HUES6 (cell line): ENCODE measurements at regions not wholly inside any gene's neighbourhood (a gene's known extent, or its start where the extent isn't known, plus 50 kb on each side); places are given as distances from the start of the nearest gene placed in this dataset.

Experiments used
- H3K27ac ChIP-seq: 2 replicates; pipeline ENCODE4 v1.7.0; 2013; ENCODE audit warnings: low read depth, mild to moderate bottlenecking, low read length, inconsistent platforms
- H3K27me3 ChIP-seq: 2 replicates; pipeline ENCODE4 v1.6.1; 2013; ENCODE audit warnings: low read length; ENCODE audit not compliant: control insufficient read depth, insufficient read depth
- H3K36me3 ChIP-seq: 2 replicates; pipeline ENCODE4 v1.6.1; 2013; ENCODE audit warnings: low read length; ENCODE audit not compliant: control insufficient read depth, insufficient read depth
- H3K4me1 ChIP-seq: 2 replicates; pipeline ENCODE4 v1.6.1; 2013; ENCODE audit warnings: low read length; ENCODE audit not compliant: control insufficient read depth, insufficient read depth
- H3K4me3 ChIP-seq: 2 replicates; pipeline ENCODE4 v1.5.1; 2013; ENCODE audit warnings: low read depth, low read length
- H3K9ac ChIP-seq: one replicate; pipeline ENCODE4 v1.6.1; 2013; ENCODE audit warnings: mild to moderate bottlenecking, low read length
- H3K9me3 ChIP-seq: 2 replicates; pipeline ENCODE4 v1.6.1; 2013; ENCODE audit warnings: low read depth, low read length; ENCODE audit not compliant: control insufficient read depth, insufficient read depth

DNA sequence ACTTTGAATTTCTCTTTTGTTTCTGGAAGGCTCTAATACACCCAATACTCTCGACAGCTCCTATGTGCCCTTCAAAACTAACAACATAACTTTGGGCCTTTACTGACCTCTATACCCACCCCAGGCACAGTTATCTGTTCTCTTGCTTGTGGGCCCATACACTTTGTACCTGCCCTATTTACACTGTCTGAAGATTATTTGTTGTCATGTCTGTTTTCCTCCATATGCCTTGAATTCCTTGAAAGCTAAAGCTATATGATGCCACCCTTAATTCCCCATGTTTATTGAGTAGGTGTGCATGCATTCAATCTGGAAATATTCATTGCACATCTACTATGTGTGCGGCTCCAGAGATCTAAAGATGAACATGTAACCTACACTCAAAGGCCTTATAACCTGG, 267.6 kb downstream of the PLPP3 start:
- Histone ChIP-seq H3K9me3 (peaks cover 12% of the 10 kb centered on the region; the same call in 1 of the 2 replicates), H3K9ac (no peak overlapping the region), H3K36me3 (no peaks in the 10 kb centered on the region), H3K27me3 (no peaks in the 10 kb centered on the region), H3K4me1 (no peaks in the 10 kb centered on the region), H3K27ac (no peak overlapping the region), H3K4me3 (no peak overlapping the region)

DNA sequence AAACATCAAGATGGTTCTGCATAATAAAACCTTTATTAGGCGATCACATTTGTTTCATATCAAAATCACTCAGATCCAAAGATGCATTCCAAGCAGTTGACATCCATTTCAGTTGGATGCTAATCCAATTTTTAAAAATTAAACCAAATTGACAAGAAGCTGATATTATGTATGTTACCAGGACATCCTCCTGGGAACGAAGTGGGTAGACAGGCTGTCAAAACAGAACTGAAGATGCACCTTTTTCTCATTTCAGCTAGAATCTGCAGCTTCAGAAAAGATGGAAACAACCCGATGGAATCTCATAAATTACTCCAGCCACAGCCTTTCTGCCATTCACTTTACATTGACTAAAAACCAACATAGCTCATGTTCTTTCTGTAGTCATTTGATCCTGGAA, 268.4 kb downstream of the PLPP3 start:
- H3K27ac ChIP-seq: no peak overlapping the region
- no peaks in the 10 kb centered on the region for H3K27me3 ChIP-seq
- H3K9me3 ChIP-seq: peaks cover 12% of the 10 kb centered on the region; the same call in 1 of the 2 replicates
- no peak overlapping the region for H3K9ac ChIP-seq
- H3K36me3 ChIP-seq: no peaks in the 10 kb centered on the region
- no peak overlapping the region for H3K4me3 ChIP-seq
- H3K4me1 ChIP-seq: no peaks in the 10 kb centered on the region

DNA sequence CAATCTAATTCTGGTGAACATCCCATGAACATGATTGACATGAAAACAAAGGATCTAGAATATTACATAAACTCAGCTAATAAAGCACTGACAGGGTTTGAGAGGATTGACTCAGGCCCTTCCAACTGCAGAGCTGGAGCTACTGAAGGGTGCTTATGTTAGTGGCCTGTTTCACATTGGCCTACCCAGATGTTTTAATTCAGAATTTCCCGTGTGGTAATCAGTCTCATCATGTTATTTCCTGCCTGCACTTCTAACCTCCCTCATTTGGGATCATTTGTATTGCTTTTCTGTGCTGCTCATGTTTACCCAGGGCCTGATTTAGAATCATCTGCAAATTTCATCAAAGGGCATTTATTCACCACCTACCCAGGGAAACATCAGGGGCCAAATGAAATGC, 270.3 kb downstream of the PLPP3 start:
- Histone ChIP-seq H3K27ac (no peak overlapping the region), H3K36me3 (no peaks in the 10 kb centered on the region), H3K9me3 (peaks cover 8% of the 10 kb centered on the region; the same call in 1 of the 2 replicates), H3K4me3 (no peak overlapping the region), H3K4me1 (no peaks in the 10 kb centered on the region), H3K9ac (no peak overlapping the region), H3K27me3 (no peaks in the 10 kb centered on the region)

DNA sequence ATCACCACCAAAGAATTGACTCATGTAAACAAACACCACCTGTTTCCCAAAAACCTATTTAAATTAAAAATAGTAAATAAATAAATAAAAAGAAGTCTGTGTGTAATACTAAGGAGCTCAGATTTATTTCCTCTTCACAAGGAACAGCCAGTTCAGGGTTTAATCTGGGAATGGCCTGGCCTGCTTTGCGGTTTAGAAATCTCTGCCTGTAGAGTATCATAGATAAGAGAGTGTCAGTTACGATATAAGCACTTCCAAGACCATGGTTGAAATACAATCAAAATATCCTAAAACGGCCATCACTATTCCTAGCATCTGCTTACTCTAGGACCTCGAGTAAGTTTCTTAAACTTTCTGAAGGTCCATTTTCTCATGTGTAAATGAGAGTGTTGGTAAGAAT, 274.4 kb downstream of the PLPP3 start:
- H3K27ac ChIP-seq: no peak overlapping the region
- 0 out of 2 replicates have a peak, but pooled peaks cover 4% of the 10 kb centered on the region for H3K9me3 ChIP-seq
- no peak overlapping the region for H3K9ac ChIP-seq

DNA sequence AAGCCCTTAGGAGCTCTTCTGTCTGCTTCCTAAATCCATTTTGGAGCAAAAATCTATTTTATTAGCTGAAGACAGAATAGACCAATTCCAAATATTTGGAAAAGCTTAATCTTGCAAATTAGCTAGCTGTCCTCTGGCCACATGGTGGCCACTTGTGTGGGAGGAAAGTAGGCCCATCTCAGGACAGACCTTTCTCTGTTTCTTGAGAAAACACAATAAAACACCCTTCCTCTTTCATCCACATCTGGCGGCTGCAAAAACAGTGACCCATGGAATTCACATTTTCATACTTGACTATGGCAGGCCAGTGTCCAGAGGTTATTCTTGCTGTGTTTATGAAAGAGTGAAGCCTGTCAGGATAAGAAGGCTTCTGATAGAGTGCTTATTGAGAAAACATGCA, 275.6 kb downstream of the PLPP3 start:
- Histone ChIP-seq H3K9ac (no peak overlapping the region), H3K27me3 (no peaks in the 10 kb centered on the region), H3K9me3 (0 out of 2 replicates have a peak, but pooled peaks cover 2% of the 10 kb centered on the region), H3K4me1 (no peaks in the 10 kb centered on the region), H3K27ac (no peak overlapping the region), H3K4me3 (no peak overlapping the region), H3K36me3 (no peaks in the 10 kb centered on the region)

More for the DNA sequence above, 274.4 kb downstream of the PLPP3 start:
- Histone ChIP-seq H3K4me3 (no peak overlapping the region), H3K4me1 (no peaks in the 10 kb centered on the region), H3K36me3 (no peaks in the 10 kb centered on the region), H3K27me3 (no peaks in the 10 kb centered on the region)

DNA sequence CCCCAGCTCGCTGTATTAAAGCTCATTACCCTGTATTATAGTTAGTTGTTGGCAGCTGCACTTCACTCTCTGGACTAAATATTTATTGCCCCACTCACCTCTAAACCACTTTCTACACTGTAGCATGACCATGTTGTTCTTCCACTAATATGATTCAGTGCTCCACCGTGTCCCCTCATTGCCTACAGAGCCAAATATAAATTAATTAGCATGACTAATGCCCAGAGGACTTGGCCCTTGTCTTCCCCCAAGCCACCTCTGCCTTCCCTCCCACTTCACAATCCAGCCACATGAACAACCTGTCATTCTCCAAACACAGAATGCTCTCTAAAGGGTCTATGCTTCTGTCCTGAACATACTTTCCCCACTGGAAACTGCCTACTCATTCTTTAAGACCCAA, 276.5 kb downstream of the PLPP3 start:
- no peak overlapping the region for H3K4me3 ChIP-seq
- no peak overlapping the region for H3K9ac ChIP-seq
- no peaks in the 10 kb centered on the region for H3K36me3 ChIP-seq
- H3K27ac ChIP-seq: no peak overlapping the region
- H3K4me1 ChIP-seq: no peaks in the 10 kb centered on the region
- H3K27me3 ChIP-seq: no peaks in the 10 kb centered on the region
- H3K9me3 ChIP-seq: no peaks in the 10 kb centered on the region

DNA sequence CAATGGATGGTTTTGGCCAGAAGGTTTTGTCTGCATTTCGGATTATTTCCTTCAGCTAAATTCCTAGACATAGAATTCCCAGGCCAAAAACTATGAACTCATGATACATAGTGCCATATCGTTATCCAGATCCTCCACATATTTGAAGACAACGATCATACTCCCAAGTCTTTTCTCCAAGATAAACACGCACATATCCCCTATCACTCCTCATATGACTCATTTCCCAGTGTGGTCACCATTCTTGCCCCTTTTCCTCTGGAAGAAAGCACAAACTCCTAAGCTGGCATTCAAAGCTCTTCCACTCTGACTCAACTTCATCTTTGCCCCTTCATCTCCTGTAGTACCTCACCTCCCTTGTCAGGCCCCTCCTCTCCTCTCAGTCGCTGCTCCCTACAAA, 277.6 kb downstream of the PLPP3 start:
- H3K9ac ChIP-seq: no peak overlapping the region
- no peaks in the 10 kb centered on the region for H3K27me3 ChIP-seq
- H3K27ac ChIP-seq: no peak overlapping the region
- H3K36me3 ChIP-seq: no peaks in the 10 kb centered on the region
- no peaks in the 10 kb centered on the region for H3K4me1 ChIP-seq
- H3K4me3 ChIP-seq: no peak overlapping the region
- H3K9me3 ChIP-seq: no peaks in the 10 kb centered on the region

DNA sequence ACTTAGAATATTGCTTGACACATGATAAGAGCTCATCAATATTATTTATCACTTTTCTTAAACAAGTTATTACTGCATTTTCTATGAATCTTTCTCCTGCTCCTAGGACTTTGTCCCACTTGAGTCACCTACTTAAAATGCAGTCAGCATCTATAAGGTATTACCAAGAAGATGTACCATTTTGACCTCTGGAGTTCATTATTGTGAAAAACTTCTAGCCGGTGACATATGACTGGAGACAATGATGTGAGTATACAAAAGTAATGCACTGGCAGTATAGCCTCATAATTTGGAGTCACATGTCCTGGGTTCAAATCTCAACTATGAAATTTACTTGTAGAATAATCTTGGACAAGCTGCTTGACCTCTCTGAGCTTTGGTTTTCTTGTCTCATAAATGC, 278.5 kb downstream of the PLPP3 start:
- H3K9me3 ChIP-seq: no peaks in the 10 kb centered on the region
- no peaks in the 10 kb centered on the region; the same call in 1 of the 2 replicates for H3K4me1 ChIP-seq
- no peak overlapping the region for H3K27ac ChIP-seq
- H3K36me3 ChIP-seq: no peaks in the 10 kb centered on the region
- no peak overlapping the region for H3K9ac ChIP-seq
- H3K27me3 ChIP-seq: no peaks in the 10 kb centered on the region
- H3K4me3 ChIP-seq: no peak overlapping the region

DNA sequence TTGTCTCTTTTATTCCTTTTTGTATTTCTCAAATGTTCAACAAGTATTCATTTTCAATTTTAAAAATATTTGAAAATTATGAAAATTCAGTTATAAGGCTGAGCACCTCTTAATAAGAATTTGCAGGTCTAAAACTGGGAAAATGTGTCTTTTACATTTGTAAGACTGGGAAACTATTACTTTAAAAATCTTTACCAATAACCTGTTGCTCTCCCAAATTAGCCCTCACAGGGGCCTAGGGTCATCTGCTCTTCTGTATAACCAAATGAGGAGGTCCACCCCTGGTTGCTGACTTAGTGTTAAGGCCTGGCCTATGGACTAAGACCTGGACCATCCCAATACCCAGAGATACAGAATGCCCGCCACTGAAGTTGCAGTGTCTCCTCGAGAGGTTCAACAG, 280.5 kb downstream of the PLPP3 start:
- H3K27ac ChIP-seq: no peak overlapping the region
- no peak overlapping the region for H3K4me3 ChIP-seq
- no peaks in the 10 kb centered on the region; the same call in 1 of the 2 replicates for H3K4me1 ChIP-seq
- H3K9me3 ChIP-seq: no peaks in the 10 kb centered on the region
- no peak overlapping the region for H3K9ac ChIP-seq
- no peaks in the 10 kb centered on the region for H3K27me3 ChIP-seq
- H3K36me3 ChIP-seq: no peaks in the 10 kb centered on the region

DNA sequence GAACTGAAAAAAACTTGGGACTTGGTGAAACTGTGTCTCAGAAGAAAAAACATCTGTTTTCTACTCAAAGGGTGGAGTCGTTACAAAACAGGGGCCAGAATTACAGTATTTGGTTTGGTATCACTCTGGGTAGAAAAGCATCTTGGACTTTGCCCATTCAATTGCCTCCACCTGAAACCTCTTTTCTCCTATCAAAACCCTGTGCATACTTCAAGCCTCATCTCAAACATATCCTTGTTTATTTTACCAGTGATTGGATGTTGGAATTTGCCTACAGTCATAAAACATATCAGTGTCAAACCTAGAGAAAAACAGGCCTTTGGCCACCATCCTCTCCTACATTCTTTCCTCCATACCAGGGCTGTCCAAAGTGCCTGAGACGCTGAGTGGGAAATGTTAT, 281.5 kb downstream of the PLPP3 start:
- H3K4me1 ChIP-seq: no peaks in the 10 kb centered on the region; the same call in 1 of the 2 replicates

DNA sequence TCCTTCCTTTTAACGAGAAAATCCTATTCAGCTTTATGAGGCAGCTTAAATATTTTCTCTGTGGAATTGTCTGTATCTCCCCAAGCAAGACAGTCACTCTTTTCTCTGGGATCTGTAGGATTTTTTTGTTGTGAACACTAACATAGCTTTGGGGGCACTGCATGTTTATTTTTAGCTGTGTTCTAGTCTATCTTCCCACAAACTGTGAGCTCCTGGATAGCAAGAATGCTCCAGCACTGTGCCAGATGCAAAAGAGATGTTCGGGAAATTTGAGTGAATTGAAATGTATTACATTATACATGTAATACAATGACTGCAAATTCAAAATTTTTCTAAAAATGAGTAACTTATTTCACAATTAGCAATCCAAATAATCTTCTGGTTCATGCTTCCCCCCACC, 282.2 kb downstream of the PLPP3 start:
- Histone ChIP-seq H3K4me3 (no peak overlapping the region), H3K9me3 (no peaks in the 10 kb centered on the region), H3K36me3 (no peaks in the 10 kb centered on the region), H3K9ac (no peak overlapping the region), H3K27me3 (no peaks in the 10 kb centered on the region), H3K4me1 (no peaks in the 10 kb centered on the region; the same call in 1 of the 2 replicates), H3K27ac (no peak overlapping the region)

More for the DNA sequence above, 281.5 kb downstream of the PLPP3 start:
- H3K36me3 ChIP-seq: no peaks in the 10 kb centered on the region
- no peaks in the 10 kb centered on the region for H3K27me3 ChIP-seq
- no peak overlapping the region for H3K9ac ChIP-seq
- no peaks in the 10 kb centered on the region for H3K9me3 ChIP-seq
- H3K4me3 ChIP-seq: no peak overlapping the region
- H3K27ac ChIP-seq: no peak overlapping the region
